ENCODE measurements at regions not wholly inside any gene's neighbourhood (a gene's known extent, or its start where the extent isn't known, plus 50 kb on each side); places are given as distances from the start of the nearest gene placed in this dataset.

- no peak for TF ChIP-seq EZH2phosphoT487 (IDR thresholded peaks at IDR 0.05; ENCODE audit: low read depth, severe bottlenecking, unreplicated experiment)
- TF ChIP-seq CTCF (IDR thresholded peaks at IDR 0.05; ENCODE audit: poor library complexity): no peak
Observed at GRCh38 chr2:138319616-138320015, 182.0 kb upstream of the SPOPL start.

Measured in hepatocyte (in vitro differentiated cells).